ENCODE measurements at regions not wholly inside any gene's neighbourhood (a gene's known extent, or its start where the extent isn't known, plus 50 kb on each side); places are given as distances from the start of the nearest gene placed in this dataset.

DNA sequence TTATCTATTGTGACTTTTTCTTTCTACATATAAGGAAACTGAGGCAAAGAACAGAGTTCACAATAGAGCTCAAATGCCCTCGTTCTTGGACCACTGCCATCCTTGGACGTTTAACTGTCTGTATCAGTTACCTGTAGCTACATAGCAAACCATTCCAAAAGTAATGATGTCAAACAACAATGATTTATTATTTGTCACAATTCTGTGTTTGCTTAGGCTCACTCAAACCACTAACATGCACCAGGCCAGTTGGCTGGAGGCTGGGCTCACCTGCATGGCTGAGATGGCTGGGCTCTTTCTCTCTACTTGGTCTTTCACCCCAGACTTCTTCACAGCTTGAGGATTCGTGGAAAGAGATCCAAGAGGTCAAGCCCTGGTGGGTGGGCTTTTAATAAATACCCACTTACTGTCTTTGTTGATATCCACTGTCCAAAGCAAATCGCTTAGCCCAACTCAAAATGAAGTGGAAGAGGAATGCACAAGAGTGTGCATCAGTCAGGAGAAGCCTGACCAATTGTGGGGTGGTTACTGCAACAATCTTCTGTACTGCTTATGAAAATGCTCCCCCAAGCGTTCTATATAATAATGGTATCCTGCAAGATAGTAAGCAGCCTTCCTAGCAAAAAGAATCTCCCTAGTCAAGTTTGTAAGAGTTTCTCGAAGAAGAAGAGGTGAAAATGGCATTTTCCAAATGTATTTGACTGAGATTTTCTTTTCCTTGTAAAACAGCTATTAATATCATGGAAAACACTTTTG, 163.5 kb upstream of the NT5C1B start:
- no peak for DNase-seq

DNA sequence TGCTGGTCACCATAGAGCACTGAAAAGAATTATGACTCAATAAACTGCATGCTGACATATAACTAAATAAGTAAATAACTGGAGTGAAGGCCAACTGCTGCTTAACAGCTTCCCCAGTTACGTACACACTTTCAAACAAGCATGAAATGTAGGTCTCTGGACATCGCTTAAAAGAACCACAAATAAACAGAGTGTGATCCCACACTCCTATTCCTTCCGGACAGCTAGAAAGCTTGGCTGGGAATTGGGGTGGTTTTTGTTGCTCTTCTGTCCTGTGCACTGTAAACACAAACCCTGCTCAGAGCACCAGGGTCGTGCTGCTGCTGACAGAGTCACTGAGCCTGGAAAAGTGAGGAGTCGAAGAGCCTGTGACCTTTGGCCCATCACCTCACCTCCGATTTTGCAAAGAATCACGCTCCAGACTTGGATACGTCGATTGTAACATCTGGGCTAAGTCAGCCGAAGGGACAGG, 162.7 kb upstream of the NT5C1B start:
- DNase-seq = no peak

DNA sequence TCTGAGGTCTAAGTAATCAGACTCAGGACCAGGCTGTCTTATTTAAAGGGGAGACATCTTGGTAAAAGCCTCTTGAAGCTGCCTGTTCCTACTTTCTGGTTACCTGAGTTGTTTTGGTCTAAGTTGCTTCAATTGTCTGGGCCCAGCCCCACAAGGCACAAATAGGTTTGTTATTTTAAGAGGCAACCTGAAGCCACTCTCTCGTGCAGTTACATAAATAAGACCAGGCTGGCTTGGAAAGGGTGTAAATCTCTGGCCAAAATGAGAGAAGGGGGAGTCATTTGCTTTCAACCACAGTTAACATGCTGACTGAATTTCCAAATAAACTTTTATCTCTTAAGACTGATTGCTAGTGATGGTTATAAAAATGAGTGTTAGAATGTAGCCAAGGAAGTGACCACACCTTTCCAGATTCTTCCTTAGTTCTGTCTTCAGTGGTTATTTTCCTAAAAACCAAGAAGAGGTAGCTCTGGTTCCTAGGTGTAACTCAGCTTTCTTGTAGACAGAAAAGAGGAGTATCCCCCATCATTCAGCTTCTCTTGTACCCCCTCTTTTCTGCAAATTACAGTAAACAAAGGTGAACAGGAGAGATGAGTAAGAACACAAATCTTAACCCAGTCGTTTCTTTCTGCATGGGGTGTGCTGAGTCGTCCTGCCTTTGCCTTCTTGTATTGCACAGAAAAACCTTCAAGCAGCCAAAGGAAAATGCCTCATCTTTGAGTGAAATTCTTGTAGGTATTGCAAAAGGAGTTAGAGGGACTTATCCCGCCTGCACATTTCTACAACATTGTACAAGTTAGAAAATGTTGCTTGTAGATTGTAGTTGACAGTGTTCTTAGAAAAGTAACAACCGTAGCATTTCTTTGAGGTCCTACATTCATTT, 161.5 kb upstream of the NT5C1B start:
- no peak for DNase-seq

DNA sequence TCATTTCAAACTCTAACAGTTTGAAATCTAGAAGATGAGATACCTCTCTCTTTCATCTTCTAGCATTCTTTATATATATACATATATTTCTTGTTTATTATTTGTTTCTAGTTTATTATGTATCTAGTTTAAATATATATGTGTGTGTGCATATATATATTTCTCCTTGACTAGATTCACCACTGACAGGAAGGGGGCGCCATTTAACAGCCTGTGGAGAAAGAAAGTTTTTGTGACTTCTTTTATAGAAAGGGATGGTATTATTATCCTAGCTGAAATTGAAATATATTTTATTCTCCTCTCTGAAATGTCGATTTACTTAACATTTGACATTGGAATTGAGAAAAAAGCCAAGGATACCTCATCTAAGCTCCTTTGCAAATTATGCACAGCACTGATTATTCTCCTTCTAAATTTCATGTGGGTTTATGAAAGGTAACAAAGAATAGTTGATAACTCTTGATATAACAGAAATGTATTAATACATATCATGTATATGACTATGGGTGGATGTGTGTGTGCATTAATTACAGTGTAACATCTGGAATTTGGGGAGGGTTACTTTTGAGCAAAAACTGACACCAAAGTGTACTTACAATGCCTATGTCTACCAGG, 160.7 kb upstream of the NT5C1B start:
- DNase-seq = peak in 1 of 2 donors; percentile 26

DNA sequence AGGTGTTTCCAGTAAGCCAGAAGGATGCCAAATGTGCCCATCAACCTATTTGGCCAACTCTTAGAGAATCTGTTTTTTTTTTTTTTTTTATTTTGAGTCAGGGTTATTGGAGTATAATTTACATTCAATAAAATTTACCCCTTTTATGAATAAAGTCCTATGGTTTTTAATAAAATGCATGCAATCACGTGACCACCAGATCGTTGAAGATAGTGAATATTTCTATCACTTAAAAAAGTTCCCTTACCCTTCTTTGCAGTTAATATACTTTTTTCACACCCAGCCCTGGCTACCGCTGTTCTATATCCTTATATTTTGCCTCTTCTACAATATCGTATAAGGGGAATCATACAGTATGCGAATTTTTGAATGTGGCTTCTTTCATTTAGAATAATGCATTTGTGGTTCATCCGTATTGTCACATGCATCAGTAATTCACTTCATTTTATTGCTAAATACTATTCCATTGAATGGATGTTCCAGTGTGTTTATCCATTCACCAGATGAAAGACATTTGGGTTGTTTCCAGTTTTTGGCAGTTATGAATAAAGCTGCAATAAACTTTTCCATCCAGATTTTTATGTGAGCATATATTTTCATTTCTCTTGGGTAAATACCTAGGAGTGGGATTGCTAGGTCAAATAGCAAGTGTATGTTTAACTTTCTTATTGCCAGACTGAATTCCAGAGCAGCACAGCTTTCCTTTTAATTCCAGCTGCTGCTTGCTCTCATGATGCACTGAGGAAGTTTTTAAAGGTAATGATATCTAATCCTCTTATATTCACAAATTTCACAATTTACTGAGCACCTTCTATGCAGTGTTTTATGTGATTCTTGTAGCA, 156.3 kb upstream of the NT5C1B start:
- DNase-seq = no peak

DNA sequence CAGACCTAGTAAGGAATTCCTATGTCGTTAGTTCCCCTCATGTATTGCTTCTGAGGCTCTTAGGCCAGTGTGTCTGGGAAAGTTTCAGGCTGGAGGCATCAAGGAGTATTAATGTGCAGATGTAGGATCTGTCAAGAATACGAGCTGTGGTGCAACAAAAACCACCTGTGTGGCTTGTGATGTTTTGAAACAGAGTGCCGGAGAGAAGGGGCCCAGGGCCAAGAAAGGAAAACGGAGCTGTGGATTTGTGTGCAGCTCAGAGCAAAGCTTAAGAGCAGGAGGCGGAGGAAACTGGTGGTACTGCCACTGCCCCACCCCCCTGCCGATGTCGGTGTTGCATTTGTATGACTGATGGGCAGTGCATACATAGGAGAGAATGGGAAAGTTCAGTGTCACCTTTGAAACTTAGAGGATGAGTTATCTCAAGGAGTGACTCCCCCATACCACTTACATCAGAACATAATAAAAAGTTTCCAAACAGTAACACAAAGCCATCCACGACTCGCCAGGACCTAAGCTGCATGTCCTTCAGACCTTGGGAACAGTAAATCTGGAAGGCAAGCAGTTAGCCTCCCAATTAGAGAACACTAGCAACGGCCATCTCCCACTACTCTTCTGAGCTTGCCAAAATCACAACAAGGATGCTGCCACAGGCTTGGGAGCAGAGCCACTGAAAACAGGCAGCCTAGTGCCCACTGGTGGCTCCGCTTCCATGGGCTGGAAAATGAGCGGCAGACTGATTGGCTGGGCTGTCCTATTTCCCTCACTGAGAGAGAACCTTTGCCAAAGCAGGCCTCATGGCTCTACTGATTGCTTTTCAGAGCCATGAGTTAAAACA, 152.7 kb upstream of the NT5C1B start:
- DNase-seq = no peak

DNA sequence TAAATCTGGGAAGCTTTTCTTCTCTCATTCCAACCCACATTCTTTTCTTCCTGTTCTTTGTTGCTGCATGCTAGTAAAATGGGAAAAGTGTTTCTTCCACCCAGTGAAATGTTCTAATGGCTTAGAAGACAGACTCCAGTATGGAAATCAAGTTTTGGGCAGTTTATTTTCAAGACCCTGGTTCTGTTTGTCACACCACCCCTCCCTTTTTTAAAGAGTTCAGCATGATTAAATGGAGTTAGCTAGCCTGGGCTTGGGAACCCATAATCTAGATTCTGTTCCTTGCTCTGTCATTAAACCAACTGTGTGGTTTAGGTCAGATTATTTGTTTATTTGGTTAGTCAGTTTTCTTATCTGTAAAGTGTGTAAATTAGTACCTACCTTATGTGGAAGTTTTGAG, 151.8 kb upstream of the NT5C1B start:
- no peak for DNase-seq

DNA sequence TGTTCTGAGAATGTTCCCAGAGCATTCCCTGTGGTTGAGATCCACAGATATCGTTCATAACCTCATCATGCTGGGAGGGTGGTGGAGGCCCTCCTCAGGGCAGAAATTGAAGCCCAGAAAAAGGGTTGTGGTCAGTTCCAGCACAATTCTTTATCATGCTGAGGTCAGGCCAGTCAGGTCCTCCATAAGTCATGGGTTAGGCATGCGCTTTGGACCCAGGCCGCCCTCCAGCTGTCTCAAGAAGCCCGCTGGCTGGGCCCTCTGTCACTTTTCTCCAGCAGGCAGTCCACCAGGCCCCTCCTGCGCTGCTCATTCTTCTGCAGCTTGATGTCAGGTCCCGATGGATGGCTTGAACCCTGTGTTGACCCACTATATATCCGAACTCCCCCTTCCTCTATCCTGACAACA, 151.1 kb upstream of the NT5C1B start:
- no peak for DNase-seq

DNA sequence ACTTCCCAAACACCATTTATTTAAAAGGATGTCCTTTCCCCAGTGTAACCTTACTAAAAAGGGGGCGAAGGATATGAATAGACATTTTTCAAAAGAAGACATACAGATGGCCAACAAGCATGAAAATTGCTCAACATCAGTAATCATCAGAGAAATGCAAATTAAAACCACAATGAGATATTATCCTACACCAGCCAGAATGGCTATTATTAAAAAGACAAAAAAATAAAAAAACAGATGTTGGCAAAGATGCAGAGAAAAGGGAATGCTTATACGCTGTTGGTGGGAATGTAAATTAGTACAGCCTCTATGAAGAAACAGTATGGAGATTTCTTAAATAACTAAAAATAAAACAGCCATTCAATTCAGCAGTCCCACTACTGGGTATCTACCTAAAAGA, 142.3 kb upstream of the NT5C1B start:
- DNase-seq = no peak

DNA sequence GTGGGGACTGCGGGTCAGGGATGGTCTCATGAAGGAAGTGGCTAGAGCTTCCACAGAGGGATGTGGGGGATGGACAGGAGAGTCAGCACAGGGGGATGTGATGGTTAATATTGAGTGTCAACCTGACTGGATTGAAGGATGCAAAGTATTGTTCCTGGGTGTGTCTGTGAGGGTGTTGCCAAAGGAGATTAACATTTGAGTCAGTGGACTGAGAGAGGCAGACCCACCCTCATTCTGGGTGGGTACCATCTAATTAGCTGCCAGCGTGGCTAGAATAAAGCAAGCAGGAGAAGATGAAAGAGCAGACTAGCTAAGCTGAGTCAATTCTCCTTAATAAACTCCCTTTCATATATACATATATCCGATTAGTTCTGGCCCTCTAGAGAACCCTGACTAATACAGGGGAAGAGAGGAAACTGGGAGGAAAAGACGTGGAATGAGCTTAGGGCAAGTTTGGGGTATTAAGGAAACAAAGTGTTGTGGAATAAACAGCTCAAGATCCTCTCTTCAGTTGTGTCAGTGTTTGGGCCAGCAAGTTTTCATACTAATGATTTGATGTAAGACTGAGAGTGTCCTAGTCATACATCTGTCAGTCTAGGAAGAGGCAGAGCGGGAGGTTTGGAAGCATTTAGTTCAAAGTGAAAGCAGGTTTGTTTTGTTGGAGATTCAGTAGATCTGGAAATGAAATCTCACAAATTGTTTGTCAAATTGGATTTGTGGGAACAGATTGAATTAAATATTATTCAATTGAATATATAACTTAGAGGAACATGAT, 135.2 kb upstream of the NT5C1B start:
- DNase-seq = no peak

DNA sequence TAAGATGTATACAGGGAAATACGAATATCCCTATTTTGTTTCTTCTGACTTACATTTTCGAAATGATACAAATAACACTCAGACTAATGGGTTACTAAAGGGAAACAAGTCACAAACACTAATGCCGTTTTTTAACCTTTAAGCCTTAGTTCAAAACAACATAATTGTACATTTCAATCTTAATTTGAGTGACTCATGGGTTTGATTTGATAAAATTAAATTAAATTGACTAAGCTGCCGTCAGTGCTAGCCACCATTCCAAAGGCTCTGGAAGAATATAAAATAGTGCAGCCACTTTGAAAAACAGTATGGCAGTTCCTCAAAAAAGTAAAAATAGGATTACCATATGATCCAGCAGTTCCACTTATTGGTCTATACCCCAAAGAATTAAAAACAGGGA, 133.8 kb upstream of the NT5C1B start:
- no peak for DNase-seq

DNA sequence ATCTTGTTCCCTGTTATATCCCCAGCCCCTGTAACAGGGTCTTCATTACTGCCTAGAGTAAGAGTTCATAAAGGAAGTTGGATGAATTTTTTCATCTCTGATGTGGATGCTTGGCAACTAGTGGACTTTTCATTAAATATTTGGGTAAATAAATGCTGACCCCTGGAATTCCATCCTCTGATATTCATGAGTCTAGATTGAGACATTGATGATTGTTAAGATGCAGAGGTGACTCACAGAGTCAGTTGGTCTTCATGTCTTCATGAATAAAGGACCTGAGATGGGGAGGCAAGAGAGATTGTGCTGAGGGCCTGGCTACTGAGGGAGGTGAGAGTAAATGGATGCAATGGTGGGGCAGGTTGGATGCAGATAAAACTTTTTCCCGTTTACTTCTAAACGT, 132.7 kb upstream of the NT5C1B start:
- DNase-seq = no peak

DNA sequence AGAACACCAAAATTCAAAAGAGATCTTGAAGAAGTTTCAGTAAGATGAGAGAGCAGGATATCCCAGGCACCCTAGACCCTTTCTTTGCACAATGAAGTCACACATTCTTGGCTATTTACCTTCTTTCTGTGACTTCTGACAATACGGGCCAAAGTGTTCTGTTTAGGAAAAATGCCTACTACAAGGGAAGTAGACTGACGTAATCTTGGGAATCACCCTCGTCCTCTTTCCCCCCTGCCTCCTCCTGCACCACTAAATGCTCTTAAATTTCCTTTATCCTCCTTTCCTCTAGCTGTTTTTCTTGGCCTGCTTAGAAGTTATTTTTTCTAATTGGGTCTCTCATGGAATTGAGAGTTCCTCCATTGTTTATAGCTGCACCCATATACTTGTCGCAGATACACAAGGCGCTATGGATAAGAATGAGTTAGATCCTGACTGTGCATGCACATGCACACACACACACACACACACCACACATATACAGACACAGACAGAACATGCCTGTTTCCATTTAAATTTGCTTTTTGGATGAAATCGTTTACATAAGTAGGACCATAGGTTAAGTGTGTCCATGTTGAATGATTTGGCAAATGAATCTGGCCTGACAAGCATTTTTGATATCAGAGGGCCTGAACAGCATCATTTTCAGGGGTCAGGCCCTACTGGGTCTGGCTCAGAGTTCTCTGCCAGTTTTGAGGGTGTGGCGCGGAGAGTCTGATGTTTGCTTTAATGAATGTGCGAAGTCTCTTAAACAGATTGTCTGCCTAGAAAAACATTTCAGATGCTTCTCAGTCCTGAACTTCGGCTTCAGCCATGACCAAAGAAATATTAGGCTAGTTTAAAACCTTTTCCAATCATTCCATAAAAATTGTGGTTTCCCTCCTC, 131.9 kb upstream of the NT5C1B start:
- DNase-seq = no peak

DNA sequence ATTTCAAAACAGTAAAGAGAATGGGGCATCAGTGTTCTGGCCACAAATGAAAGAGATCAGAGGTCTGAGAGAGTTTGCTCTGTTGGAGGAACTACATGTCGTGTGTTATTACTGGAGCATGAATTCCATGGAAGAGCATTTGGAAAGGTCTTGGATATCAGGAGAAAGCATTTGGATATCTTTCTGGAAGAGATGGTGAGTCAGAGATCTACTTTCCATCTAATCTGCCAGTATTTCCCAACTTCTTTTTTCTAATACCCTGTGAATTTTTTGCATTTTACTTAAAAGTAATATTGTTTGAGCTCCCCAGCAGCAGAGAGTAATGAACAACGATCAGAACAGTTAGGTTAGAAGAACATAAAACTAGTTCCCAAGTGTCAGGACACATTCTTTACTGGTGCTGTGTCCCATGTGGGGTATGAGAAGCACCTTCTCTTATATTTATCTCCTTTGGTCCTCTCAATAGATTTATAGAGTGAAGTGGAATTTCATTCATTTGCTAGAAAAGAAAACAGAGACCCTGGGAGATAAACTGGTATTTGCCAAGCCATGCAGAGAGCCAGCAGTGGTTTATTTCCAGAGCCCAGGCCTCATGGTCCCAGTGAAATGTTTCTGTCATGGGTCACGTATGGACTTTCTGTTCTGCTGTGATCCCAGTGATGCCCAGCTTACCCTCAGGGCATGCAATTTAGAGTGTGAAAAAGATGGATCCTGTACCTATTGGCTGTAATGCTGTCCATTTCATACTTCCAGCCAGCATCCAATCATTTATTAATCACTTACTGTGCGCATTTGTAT, 130.8 kb upstream of the NT5C1B start:
- no peak for DNase-seq

DNA sequence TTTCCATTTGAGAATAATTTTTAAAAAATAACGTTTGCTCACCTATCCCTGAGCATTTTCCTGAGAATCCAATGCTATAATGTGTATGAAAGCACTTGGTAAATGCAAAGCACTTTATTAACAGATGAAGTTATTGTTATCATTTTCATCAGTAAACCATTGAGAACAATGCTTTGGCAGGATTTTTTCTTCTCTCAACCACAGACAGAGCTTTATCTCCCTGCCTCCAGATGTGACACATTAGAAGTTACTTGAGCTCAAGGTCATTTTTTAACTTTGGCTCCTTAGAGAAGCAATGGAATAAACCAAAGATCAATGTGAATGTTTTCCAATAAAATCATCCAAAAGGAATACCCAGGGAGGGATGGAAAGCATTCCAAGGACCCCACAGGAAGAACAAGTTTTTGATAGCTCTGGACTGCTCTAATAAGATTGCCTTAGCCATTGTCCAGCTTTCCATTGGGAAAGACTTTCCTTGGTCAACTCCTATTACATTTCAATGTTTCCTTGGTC, 118.9 kb upstream of the NT5C1B start:
- no peak for DNase-seq

DNA sequence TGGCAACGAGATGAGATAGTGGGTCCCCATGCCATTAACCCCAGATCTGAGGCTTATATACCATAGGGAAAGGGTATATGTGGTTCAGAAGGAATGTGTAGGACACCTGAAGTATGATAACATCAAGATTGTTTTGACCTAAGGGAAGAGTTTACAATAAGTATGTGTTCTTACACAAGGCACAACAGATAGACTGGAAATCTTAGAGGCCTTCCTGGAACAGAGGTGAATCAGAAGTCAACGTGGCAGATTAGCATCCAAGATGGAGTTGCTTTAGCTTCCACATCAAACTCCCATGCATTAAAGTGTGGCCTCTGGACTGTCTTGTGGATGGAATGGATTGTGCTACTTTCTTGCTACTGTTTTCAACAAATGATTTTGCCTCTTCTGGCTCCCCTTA, 116.6 kb upstream of the NT5C1B start:
- DNase-seq = no peak

DNA sequence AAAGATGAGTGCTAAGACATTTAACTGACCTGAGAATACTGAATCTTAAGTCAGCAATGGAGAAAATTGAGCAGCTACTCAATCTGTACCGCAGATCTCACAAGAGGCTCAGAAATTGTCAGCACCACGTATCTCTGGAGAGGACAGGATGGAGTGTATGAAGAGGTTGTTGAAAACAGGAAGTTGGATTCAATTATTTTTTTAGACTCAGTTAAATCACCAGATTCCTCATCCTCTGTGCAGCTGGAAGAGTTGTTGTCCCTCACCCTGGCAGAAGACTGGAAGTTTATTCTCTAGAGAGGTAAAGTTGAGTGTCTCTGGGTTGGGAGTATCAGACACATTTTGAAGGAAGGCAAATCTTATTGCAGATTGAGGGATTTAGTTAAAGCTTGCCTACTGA, 114.9 kb upstream of the NT5C1B start:
- no peak for DNase-seq

DNA sequence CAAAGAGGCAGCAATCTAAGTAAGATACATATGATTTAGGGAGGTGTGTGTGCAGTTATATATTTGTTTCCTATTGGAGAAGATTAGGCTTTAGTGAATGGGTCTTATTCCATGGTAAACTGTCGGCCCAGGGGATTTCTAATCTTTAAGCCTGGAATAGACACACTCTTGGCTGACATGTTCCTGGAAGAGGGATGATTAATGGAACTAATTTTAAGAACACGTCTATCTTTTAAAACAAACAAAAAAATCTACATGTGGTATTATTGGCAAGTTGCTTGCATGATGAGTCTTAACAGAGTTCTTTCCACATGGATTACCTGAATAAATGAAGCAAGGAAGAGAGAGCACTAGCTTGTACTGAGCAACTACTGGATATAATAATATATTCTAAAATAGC, 114.2 kb upstream of the NT5C1B start:
- DNase-seq = no peak

DNA sequence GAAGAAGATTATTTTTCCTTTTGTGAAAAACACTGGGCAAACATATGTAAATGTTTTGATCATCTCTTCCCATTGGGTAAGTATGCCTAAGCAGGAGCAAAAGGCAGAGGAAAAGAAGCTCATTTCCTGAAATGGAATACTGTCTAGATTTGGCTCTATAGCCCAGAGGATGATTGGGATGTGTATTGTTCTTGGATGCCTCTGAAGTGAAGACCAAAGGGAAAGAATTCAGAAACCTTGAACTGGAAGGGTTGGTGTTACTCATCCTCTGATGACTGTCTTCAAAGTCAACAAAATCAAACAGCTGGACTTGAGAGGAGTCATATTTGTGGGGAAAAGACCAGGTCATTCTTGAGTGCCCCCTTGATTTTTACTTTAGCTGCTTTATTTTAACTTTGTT, 112.6 kb upstream of the NT5C1B start:
- DNase-seq = no peak
